ENCODE measurements at regions not wholly inside any gene's neighbourhood (a gene's known extent, or its start where the extent isn't known, plus 50 kb on each side); places are given as distances from the start of the nearest gene placed in this dataset.

GRCh38 chr7:135855846-135856245 lies 107.2 kb upstream of the FAM180A start:
- H3K4me3 ChIP-seq (ENCODE audit: low read depth, low read length), result no peak overlapping the region
- no peak for DNase-seq (ENCODE audit: low read depth)
- no peak for TF ChIP-seq CTCF (IDR thresholded peaks at IDR 0.05; ENCODE audit: low read depth, low read length, missing control alignments)

- H3K4me3 ChIP-seq (ENCODE audit: low read depth, low read length), result no peak overlapping the region
- DNase-seq (ENCODE audit: low read depth), result no peak
- no peak for TF ChIP-seq CTCF (IDR thresholded peaks at IDR 0.05; ENCODE audit: low read depth, low read length, missing control alignments)
Observed at GRCh38 chr7:135853499-135853898, 104.9 kb upstream of the FAM180A start.

GRCh38 chr7:135853008-135853407 lies 104.4 kb upstream of the FAM180A start:
- TF ChIP-seq CTCF (IDR thresholded peaks at IDR 0.05; ENCODE audit: low read depth, low read length, missing control alignments), result no peak
- no peak overlapping the region for H3K4me3 ChIP-seq (ENCODE audit: low read depth, low read length)
- DNase-seq (ENCODE audit: low read depth), result no peak

- no peak overlapping the region for H3K4me3 ChIP-seq (ENCODE audit: low read depth, low read length)
- DNase-seq (ENCODE audit: low read depth), result no peak
- TF ChIP-seq CTCF (IDR thresholded peaks at IDR 0.05; ENCODE audit: low read depth, low read length, missing control alignments), result no peak
Observed at GRCh38 chr7:135847242-135847641, 98.6 kb upstream of the FAM180A start.

- no peak overlapping the region for H3K4me3 ChIP-seq (ENCODE audit: low read depth, low read length)
- no peak for TF ChIP-seq CTCF (IDR thresholded peaks at IDR 0.05; ENCODE audit: low read depth, low read length, missing control alignments)
- no peak for DNase-seq (ENCODE audit: low read depth)
Observed at GRCh38 chr7:135846339-135846738, 97.7 kb upstream of the FAM180A start.

- no peak for TF ChIP-seq CTCF (IDR thresholded peaks at IDR 0.05; ENCODE audit: low read depth, low read length, missing control alignments)
- DNase-seq (ENCODE audit: low read depth), result no peak
- H3K4me3 ChIP-seq (ENCODE audit: low read depth, low read length), result no peak overlapping the region
Observed at GRCh38 chr7:135845415-135846075, 96.9 kb upstream of the FAM180A start.

GRCh38 chr7:135844903-135845302 lies 96.3 kb upstream of the FAM180A start:
- DNase-seq (ENCODE audit: low read depth), result no peak
- H3K4me3 ChIP-seq (ENCODE audit: low read depth, low read length), result no peak overlapping the region
- TF ChIP-seq CTCF (IDR thresholded peaks at IDR 0.05; ENCODE audit: low read depth, low read length, missing control alignments), result no peak

Measured in GM12864 (cell line).